GM23248 (cell line): ENCODE measurements at regions not wholly inside any gene's neighbourhood (a gene's known extent, or its start where the extent isn't known, plus 50 kb on each side); places are given as distances from the start of the nearest gene placed in this dataset.

Experiments
- DNase-seq: peaks from one replicate; pipeline ENCODE4 v3.0.0-alpha.2; 2015
- H2AFZ ChIP-seq: fragments of 200-600 bp; sonication (generic); 2 replicates; pipeline ENCODE4 v1.6.1; 2016; ENCODE audit warnings: antibody characterized with exemption
- H3F3A ChIP-seq: fragments of 200-600 bp; sonication (generic); 2 replicates; pipeline ENCODE4 v1.6.1; 2016; ENCODE audit warnings: mild to moderate bottlenecking, antibody characterized with exemption, mixed run types; ENCODE audit not compliant: insufficient read depth
- H3K27ac ChIP-seq: fragments of 200-600 bp; sonication (generic); 2 replicates; pipeline ENCODE4 v1.5.1; 2016; ENCODE audit warnings: mild to moderate bottlenecking
- H3K27me3 ChIP-seq: fragments of 200-600 bp; sonication (generic); replicated peaks from 2 replicates; pipeline ENCODE4 v1.6.1; 2016; ENCODE audit warnings: mild to moderate bottlenecking; ENCODE audit not compliant: insufficient read depth
- H3K36me3 ChIP-seq: fragments of 200-600 bp; sonication (generic); 2 replicates; pipeline ENCODE4 v1.6.1; 2016; ENCODE audit warnings: low read depth, mild to moderate bottlenecking
- H3K4me1 ChIP-seq: fragments of 200-600 bp; sonication (generic); 2 replicates; pipeline ENCODE4 v1.6.1; 2016; ENCODE audit warnings: mild to moderate bottlenecking; ENCODE audit not compliant: insufficient read depth
- H3K4me2 ChIP-seq: fragments of 200-600 bp; sonication (generic); one replicate; pipeline ENCODE4 v1.6.1; 2016; ENCODE audit warnings: mild to moderate bottlenecking; ENCODE audit not compliant: unreplicated experiment
- H3K4me3 ChIP-seq: fragments of 200-600 bp; sonication (generic); 2 replicates; pipeline ENCODE4 v1.5.1; 2016; ENCODE audit warnings: mild to moderate bottlenecking
- H3K79me2 ChIP-seq: fragments of 200-600 bp; sonication (generic); 2 replicates; pipeline ENCODE4 v1.6.1; 2016; ENCODE audit warnings: mild to moderate bottlenecking; ENCODE audit not compliant: insufficient read depth
- H3K9ac ChIP-seq: fragments of 200-600 bp; sonication (generic); 2 replicates; pipeline ENCODE4 v1.6.1; 2016; ENCODE audit warnings: mild to moderate bottlenecking
- H3K9me2 ChIP-seq: fragments of 200-600 bp; sonication (generic); 2 replicates; pipeline ENCODE4 v1.6.1; 2016; ENCODE audit warnings: mixed run types, mild to moderate bottlenecking, moderate library complexity; ENCODE audit not compliant: insufficient read depth
- H3K9me3 ChIP-seq: fragments of 200-600 bp; sonication (generic); one replicate; pipeline ENCODE4 v1.6.1; 2017; ENCODE audit warnings: low read depth
- H4K20me1 ChIP-seq: fragments of 200-600 bp; sonication (generic); 2 replicates; pipeline ENCODE4 v1.6.0; 2016; ENCODE audit not compliant: insufficient read depth
- EZH2 ChIP-seq: fragments of 200-600 bp; sonication (generic); IDR thresholded peaks from 2 replicates; pipeline ENCODE4 v1.6.1; 2018; ENCODE audit warnings: antibody characterized with exemption, mild to moderate bottlenecking; ENCODE audit not compliant: insufficient read depth, poor library complexity, severe bottlenecking
- EZH2phosphoT487 ChIP-seq: fragments of 200-600 bp; sonication (generic); IDR thresholded peaks from 2 replicates; pipeline ENCODE4 v1.6.1; 2018; ENCODE audit warnings: antibody characterized with exemption, moderate library complexity, mild to moderate bottlenecking, low read depth; ENCODE audit not compliant: insufficient read depth
- WGBS, 2 experiments: methylation state at CpG; one replicate each; pipeline ENCODE4 v1.1.6; 2015 to 2017; ENCODE audit warnings: low lambda C conversion rate in 2 of 2, low coverage in 1 of 2; ENCODE audit errors: missing lambda C conversion rate in 2 of 2; 5-methylcytosine and 5-hydroxymethylcytosine counted together
- in situ Hi-C: fragments of 300-500 bp; cut with MboI; formaldehyde crosslinking; loops from 2 replicates; pipeline ENCODE4 v1.15.0; 2020

DNA sequence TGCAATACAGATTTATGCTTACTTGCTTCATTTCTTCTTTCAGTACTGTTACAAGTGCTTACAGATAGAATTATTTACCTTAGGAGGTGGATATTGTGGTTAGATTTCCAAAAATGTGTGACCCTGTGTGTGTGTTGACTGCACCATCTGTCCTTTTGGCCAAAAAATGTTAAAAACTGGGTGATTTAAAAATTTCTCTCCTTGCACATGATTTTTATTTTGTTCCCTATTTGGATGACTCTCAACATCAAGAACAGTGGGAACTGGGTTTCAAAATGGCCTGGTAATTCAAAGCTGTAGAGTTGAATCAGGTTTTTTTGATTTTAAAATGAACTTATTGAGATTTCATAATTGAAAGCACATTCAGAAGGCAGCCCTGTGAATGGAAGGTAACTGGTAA is 1132.9 kb downstream of the RAPGEF2 start:
- no peak overlapping the region for H2AFZ ChIP-seq
- no peak for DNase-seq
- no peaks in the 10 kb centered on the region for H3K36me3 ChIP-seq
- H3K79me2 ChIP-seq: no peaks in the 10 kb centered on the region
- no peaks in the 10 kb centered on the region for H3K27me3 ChIP-seq
- in situ Hi-C loops: no loop called here
- H3K9me2 ChIP-seq: no peaks in the 10 kb centered on the region
- H4K20me1 ChIP-seq: no peaks in the 10 kb centered on the region
- no peak for TF ChIP-seq EZH2
- TF ChIP-seq EZH2phosphoT487: no peak
- H3K4me3 ChIP-seq: no peak overlapping the region
- H3F3A ChIP-seq: no peaks in the 10 kb centered on the region
- H3K4me2 ChIP-seq: no peak overlapping the region
- no peak overlapping the region for H3K27ac ChIP-seq
- H3K9me3 ChIP-seq: no peaks in the 10 kb centered on the region
- H3K4me1 ChIP-seq: no peaks in the 10 kb centered on the region
- no peak overlapping the region for H3K9ac ChIP-seq

DNA sequence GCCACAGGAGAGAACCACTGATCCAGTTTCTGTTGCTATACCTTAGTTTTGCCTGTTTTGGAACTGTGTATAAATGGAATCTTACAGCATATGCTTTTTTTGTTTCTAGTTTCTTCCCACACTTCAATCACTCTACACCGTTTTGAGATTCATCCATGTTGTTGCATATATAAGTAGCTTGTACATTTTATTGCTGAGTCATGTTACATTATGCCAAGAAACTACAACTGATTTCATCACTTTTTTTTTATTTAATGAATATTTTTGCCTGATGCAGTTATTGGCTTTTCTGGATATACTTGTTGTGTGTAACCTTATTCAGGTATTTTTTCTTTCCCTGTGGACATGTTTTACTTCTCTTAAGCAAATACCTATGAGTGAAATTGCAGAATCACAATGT is 1135.9 kb downstream of the RAPGEF2 start:
- no peaks in the 10 kb centered on the region for H3K79me2 ChIP-seq
- no peak overlapping the region for H3K4me2 ChIP-seq
- H3K4me1 ChIP-seq: no peaks in the 10 kb centered on the region
- no peaks in the 10 kb centered on the region for H3F3A ChIP-seq
- H3K9ac ChIP-seq: no peak overlapping the region
- in situ Hi-C loops: no loop called here
- TF ChIP-seq EZH2phosphoT487 (no peak), EZH2 (no peak)
- H3K4me3 ChIP-seq: no peak overlapping the region
- H3K27me3 ChIP-seq: no peaks in the 10 kb centered on the region
- H2AFZ ChIP-seq: no peak overlapping the region
- no peaks in the 10 kb centered on the region for H3K36me3 ChIP-seq
- no peak overlapping the region for H3K27ac ChIP-seq
- H3K9me3 ChIP-seq: no peaks in the 10 kb centered on the region
- WGBS, 2 experiments: 10 to 14% methylated on average over 1 of the region's 1 CpG
- no peaks in the 10 kb centered on the region for H4K20me1 ChIP-seq
- no peak for DNase-seq
- H3K9me2 ChIP-seq: no peaks in the 10 kb centered on the region

DNA sequence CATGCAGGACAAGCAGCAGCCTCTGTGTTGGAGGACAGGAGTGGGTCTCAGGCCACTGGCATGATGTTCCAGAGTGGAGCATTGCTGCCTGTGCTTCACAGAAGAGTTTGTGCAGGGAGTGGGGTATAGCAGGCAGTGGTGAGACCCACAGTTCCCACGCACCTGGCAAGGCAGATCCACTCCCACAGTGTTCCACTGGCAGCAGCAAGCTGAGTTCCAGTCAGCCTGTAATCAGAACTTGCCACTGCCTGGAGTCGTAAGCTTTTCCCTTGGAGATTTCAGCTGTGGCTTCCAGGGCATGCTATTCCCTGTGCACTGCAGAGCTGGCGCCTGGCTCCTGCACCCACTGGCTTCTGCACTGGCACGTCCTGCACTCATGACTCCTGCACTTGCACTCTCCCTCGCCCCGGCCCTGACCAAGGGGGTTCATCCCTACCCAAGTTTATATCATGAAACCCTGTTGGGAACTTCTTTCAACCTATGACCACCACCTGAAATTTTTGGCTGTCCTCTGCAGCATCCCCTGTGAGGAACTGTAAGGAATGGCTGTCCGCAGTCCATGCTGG is 1144.3 kb downstream of the RAPGEF2 start:
- no peak for TF ChIP-seq EZH2phosphoT487
- TF ChIP-seq EZH2: no peak
- H4K20me1 ChIP-seq: no peaks in the 10 kb centered on the region
- H3F3A ChIP-seq: no peaks in the 10 kb centered on the region
- H3K9ac ChIP-seq: no peak overlapping the region
- H2AFZ ChIP-seq: no peak overlapping the region
- WGBS, 2 experiments: 16 to 17% methylated on average over 6 to 7 of the region's 7 CpGs
- no peaks in the 10 kb centered on the region for H3K9me2 ChIP-seq
- H3K79me2 ChIP-seq: no peaks in the 10 kb centered on the region
- no peaks in the 10 kb centered on the region for H3K27me3 ChIP-seq
- no peaks in the 10 kb centered on the region for H3K4me1 ChIP-seq
- H3K36me3 ChIP-seq: no peaks in the 10 kb centered on the region
- DNase-seq: no peak
- H3K27ac ChIP-seq: no peak overlapping the region
- no peak overlapping the region for H3K4me2 ChIP-seq
- no peak overlapping the region for H3K4me3 ChIP-seq
- in situ Hi-C loops: no loop called here
- H3K9me3 ChIP-seq: no peaks in the 10 kb centered on the region

DNA sequence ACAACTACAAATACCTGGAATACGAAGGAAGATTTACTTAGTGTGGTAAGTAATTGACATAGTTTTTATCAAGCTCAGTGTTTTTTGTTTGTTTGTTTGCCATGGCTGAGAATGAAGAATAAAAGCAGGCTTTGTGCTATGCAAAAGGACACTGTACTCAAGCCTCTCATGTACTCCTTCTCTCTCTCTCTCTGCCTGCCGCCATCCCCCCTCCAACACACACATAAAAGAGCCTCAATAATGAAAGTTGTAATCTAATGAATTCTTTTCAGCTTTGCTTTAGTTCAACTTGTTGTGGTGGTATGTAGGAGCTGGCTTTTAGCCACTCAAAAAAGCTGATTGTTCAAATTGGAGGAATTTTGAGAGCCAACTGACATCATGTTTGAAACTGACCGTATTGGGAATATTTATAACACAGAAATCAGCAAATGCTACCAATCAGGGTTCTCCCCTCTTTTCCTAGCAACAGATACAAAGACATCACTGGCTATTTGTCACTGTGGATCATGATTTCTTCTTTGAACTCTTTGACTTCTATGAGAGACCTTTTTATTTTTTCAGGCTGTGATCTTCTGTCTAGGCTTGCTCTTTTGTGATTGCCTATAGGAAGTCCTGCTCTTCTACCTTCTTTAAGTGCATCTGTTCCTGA is 1148.8 kb downstream of the RAPGEF2 start:
- Histone ChIP-seq H3K9me3 (no peaks in the 10 kb centered on the region), H2AFZ (no peak overlapping the region), H3K79me2 (no peaks in the 10 kb centered on the region), H3K4me2 (no peak overlapping the region), H3K4me1 (no peaks in the 10 kb centered on the region), H3K4me3 (no peak overlapping the region), H3K9ac (no peak overlapping the region), H3F3A (no peaks in the 10 kb centered on the region), H3K27ac (no peak overlapping the region), H3K27me3 (no peaks in the 10 kb centered on the region), H4K20me1 (no peaks in the 10 kb centered on the region), H3K36me3 (no peaks in the 10 kb centered on the region), H3K9me2 (no peaks in the 10 kb centered on the region)
- TF ChIP-seq EZH2: no peak
- TF ChIP-seq EZH2phosphoT487: no peak
- 5 to 11% methylated on average over 3 of the region's 3 CpGs for WGBS, 2 experiments
- in situ Hi-C loops: no loop called here
- no peak for DNase-seq
